H1 (cell line): ENCODE measurements at regions not wholly inside any gene's neighbourhood (a gene's known extent, or its start where the extent isn't known, plus 50 kb on each side); places are given as distances from the start of the nearest gene placed in this dataset.

Experiments used
- CTCF ChIA-PET: fragments of 300-600 bp; sonication (Branson Sonifier 250); formaldehyde crosslinking; loops from one replicate; lab custom pipeline; 2021; ENCODE audit not compliant: partially characterized antibody; lab: Charles Lee
- POLR2A ChIA-PET: fragments of 300-600 bp; sonication (Branson Sonifier 250); formaldehyde crosslinking; loops from one replicate; lab custom pipeline; 2021; ENCODE audit warnings: inconsistent platforms; ENCODE audit not compliant: partially characterized antibody; lab: Charles Lee
- DNase-seq, 2 experiments: peaks; one replicate each; pipeline versions ENCODE4 v3.0.0 to v3.0.0-alpha.2; 2010 to 2022; ENCODE audit warnings: low spot score in 2 of 2, low read depth in 1 of 2, mixed read lengths in 1 of 2
- FAIRE-seq: peaks from 2 replicates; lab custom pipeline; 2011; peaks lifted over from hg19 to GRCh38; lab: Jason Lieb, UNC
- H2AFZ ChIP-seq: 2 replicates; pipeline ENCODE4 v1.8.1; 2012; ENCODE audit warnings: low read length, inconsistent platforms
- H2AK5ac ChIP-seq: 2 replicates; pipeline ENCODE4 v1.6.1; 2013; ENCODE audit warnings: low read depth, low read length
- H2BK120ac ChIP-seq: replicated peaks from 2 replicates; pipeline ENCODE3; 2013; ENCODE audit warnings: low read depth, low read length, inconsistent platforms
- H2BK12ac ChIP-seq: 2 replicates; pipeline ENCODE4 v1.6.1; 2013; ENCODE audit warnings: low read depth, low read length
- H2BK15ac ChIP-seq: 2 replicates; pipeline ENCODE4 v1.6.1; 2013; ENCODE audit warnings: low read length
- H2BK20ac ChIP-seq: 2 replicates; pipeline ENCODE4 v1.6.1; 2013; ENCODE audit warnings: low read length
- H2BK5ac ChIP-seq: 2 replicates; pipeline ENCODE4 v1.6.1; 2013; ENCODE audit warnings: low read depth, low read length
- H3K14ac ChIP-seq: 2 replicates; pipeline ENCODE4 v1.6.1; 2013; ENCODE audit warnings: inconsistent platforms; ENCODE audit not compliant: insufficient read length
- H3K18ac ChIP-seq: 2 replicates; pipeline ENCODE4 v1.6.1; 2013; ENCODE audit warnings: low read length; ENCODE audit errors: extremely low read depth
- H3K23ac ChIP-seq: 2 replicates; pipeline ENCODE4 v1.6.1; 2013; ENCODE audit warnings: inconsistent platforms; ENCODE audit not compliant: insufficient read length
- H3K23me2 ChIP-seq: 2 replicates; pipeline ENCODE4 v1.6.1; 2013; ENCODE audit warnings: low read depth, low read length
- H3K27ac ChIP-seq: 2 replicates; pipeline ENCODE4 v1.6.1; 2011; ENCODE audit warnings: low read depth, low read length, inconsistent platforms
- H3K27me3 ChIP-seq, 4 experiments: replicated peaks in 1 of 4; 1 replicate in 1 of 4; 2 replicates in 3 of 4; pipeline versions ENCODE4 v1.6.1 to v1.8.1; 2011 to 2013; ENCODE audit warnings: low read length in 3 of 4, mild to moderate bottlenecking in 3 of 4, inconsistent platforms in 2 of 4, mixed read lengths in 2 of 4, moderate library complexity in 1 of 4; ENCODE audit not compliant: control insufficient read depth in 3 of 4, insufficient read depth in 3 of 4; ENCODE audit errors: extremely low read depth in 1 of 4
- H3K36me3 ChIP-seq, 4 experiments: 2 replicates each; pipeline versions ENCODE4 v1.6.1 to v1.8.1; 2011 to 2013; ENCODE audit warnings: mild to moderate bottlenecking in 4 of 4, low read length in 3 of 4, moderate library complexity in 2 of 4, control low read depth in 1 of 4, inconsistent platforms in 1 of 4; ENCODE audit not compliant: insufficient read depth in 4 of 4, control insufficient read depth in 2 of 4
- H3K4ac ChIP-seq: replicated peaks from 2 replicates; pipeline ENCODE3; 2013; ENCODE audit warnings: low read length, low read depth, mixed read lengths, inconsistent platforms; ENCODE audit not compliant: insufficient read length
- H3K4me1 ChIP-seq, 4 experiments: replicated peaks in 1 of 4; 1 replicate in 1 of 4; 2 replicates in 3 of 4; pipeline versions ENCODE4 v1.6.1 to v1.8.1; 2011 to 2013; ENCODE audit warnings: low read length in 3 of 4, inconsistent platforms in 2 of 4, mixed read lengths in 1 of 4; ENCODE audit not compliant: insufficient read depth in 4 of 4, control insufficient read depth in 3 of 4
- H3K4me2 ChIP-seq, 2 experiments: 2 replicates each; pipeline versions ENCODE4 v1.6.1 to v1.8.1; 2011 to 2013; ENCODE audit warnings: low read depth in 2 of 2, low read length in 2 of 2, control low read depth in 1 of 2, inconsistent platforms in 1 of 2, mild to moderate bottlenecking in 1 of 2; ENCODE audit not compliant: insufficient read depth in 1 of 2
- H3K4me3 ChIP-seq, 4 experiments: fragments of 200-600, 300-600 bp in 1 of 4; sonication (generic), shearing (Covaris generic), sonication (Bioruptor Twin) in 1 of 4; 2 replicates each; pipeline versions ENCODE4 v1.5.1 to v1.8.1; 2011 to 2016; ENCODE audit warnings: low read length in 4 of 4, low read depth in 3 of 4, control low read depth in 2 of 4, inconsistent platforms in 2 of 4, mild to moderate bottlenecking in 2 of 4, mixed read lengths in 1 of 4, moderate library complexity in 1 of 4; ENCODE audit not compliant: insufficient read depth in 2 of 4; ENCODE audit errors: extremely low read depth in 1 of 4
- H3K56ac ChIP-seq: replicated peaks from 2 replicates; pipeline ENCODE3; 2013; ENCODE audit warnings: low read depth, mild to moderate bottlenecking, mixed read lengths, low read length, inconsistent platforms; ENCODE audit not compliant: insufficient read length
- H3K79me1 ChIP-seq: 2 replicates; pipeline ENCODE4 v1.6.1; 2013; ENCODE audit warnings: low read depth, low read length, control low read depth
- H3K79me2 ChIP-seq, 2 experiments: 2 replicates each; pipeline versions ENCODE4 v1.6.1 to v1.8.1; 2012 to 2013; ENCODE audit warnings: low read length in 2 of 2, mild to moderate bottlenecking in 2 of 2, inconsistent platforms in 1 of 2; ENCODE audit not compliant: insufficient read depth in 2 of 2, control insufficient read depth in 1 of 2
- H3K9ac ChIP-seq, 4 experiments: replicated peaks in 1 of 4; 1 replicate in 1 of 4; 2 replicates in 3 of 4; pipeline versions ENCODE4 v1.6.1 to v1.8.1; 2011 to 2013; ENCODE audit warnings: low read depth in 3 of 4, low read length in 3 of 4, control low read depth in 2 of 4, mild to moderate bottlenecking in 2 of 4, moderate library complexity in 2 of 4, inconsistent platforms in 1 of 4; ENCODE audit errors: extremely low read depth in 1 of 4
- H3K9me3 ChIP-seq, 2 experiments: 2 replicates each; pipeline versions ENCODE4 v1.6.1 to v1.8.1; 2012 to 2013; ENCODE audit warnings: mild to moderate bottlenecking in 2 of 2, moderate library complexity in 2 of 2, control low read depth in 1 of 2, inconsistent platforms in 1 of 2, low read depth in 1 of 2, low read length in 1 of 2, mixed read lengths in 1 of 2; ENCODE audit not compliant: insufficient read depth in 2 of 2
- H4K20me1 ChIP-seq, 2 experiments: replicated peaks in 1 of 2; 2 replicates each; pipeline versions ENCODE3 to v1.8.1; 2011 to 2013; ENCODE audit warnings: inconsistent platforms in 2 of 2, low read length in 2 of 2, mild to moderate bottlenecking in 1 of 2; ENCODE audit not compliant: insufficient read depth in 2 of 2, control insufficient read depth in 1 of 2
- H4K5ac ChIP-seq: 2 replicates; pipeline ENCODE4 v1.6.1; 2013; ENCODE audit warnings: low read length, low read depth, mixed read lengths, inconsistent platforms; ENCODE audit not compliant: insufficient read length
- H4K8ac ChIP-seq: 2 replicates; pipeline ENCODE4 v1.8.0; 2013; ENCODE audit warnings: mild to moderate bottlenecking, moderate library complexity, low read length, inconsistent platforms; ENCODE audit not compliant: insufficient read depth; ENCODE audit errors: extremely low read depth
- H4K91ac ChIP-seq: replicated peaks from 2 replicates; pipeline ENCODE3; 2013; ENCODE audit warnings: low read length, mixed read lengths, inconsistent platforms; ENCODE audit not compliant: insufficient read length
- CBX5 ChIP-seq: fragments of 300-800, 300-1000 bp; sonication (generic); IDR thresholded peaks from 2 replicates; pipeline ENCODE4 v1.7.1; 2016; ENCODE audit warnings: antibody characterized with exemption, low read length, low read depth
- KDM5A ChIP-seq: fragments of 200-600 bp; IDR thresholded peaks from 2 replicates; pipeline ENCODE4 v1.7.1; 2012; ENCODE audit warnings: mild to moderate bottlenecking, low read length, inconsistent platforms, mixed read lengths
- POLR2AphosphoS5 ChIP-seq: IDR thresholded peaks from 2 replicates; pipeline ENCODE4 v1.6.1; 2011; ENCODE audit warnings: low read depth, low read length
- ZNF274 ChIP-seq: IDR thresholded peaks from 2 replicates; pipeline ENCODE4 v1.7.0; 2012; ENCODE audit warnings: low read length, borderline replicate concordance; ENCODE audit errors: extremely low read depth
- WGBS, 2 experiments: shearing (Covaris generic) in 1 of 2; methylation state at CpG; one replicate each; pipeline versions ENCODE4 v1.1.6 to v1.1.7; 2013 to 2015; ENCODE audit warnings: low lambda C conversion rate in 2 of 2, mixed read lengths in 2 of 2, inconsistent platforms in 1 of 2, low coverage in 1 of 2, missing lambda C conversion rate in 1 of 2; ENCODE audit not compliant: insufficient replicate concordance in 2 of 2, insufficient coverage in 1 of 2, insufficient read length in 1 of 2; ENCODE audit errors: extremely low coverage in 1 of 2, missing lambda C conversion rate in 1 of 2; 5-methylcytosine and 5-hydroxymethylcytosine counted together

DNA sequence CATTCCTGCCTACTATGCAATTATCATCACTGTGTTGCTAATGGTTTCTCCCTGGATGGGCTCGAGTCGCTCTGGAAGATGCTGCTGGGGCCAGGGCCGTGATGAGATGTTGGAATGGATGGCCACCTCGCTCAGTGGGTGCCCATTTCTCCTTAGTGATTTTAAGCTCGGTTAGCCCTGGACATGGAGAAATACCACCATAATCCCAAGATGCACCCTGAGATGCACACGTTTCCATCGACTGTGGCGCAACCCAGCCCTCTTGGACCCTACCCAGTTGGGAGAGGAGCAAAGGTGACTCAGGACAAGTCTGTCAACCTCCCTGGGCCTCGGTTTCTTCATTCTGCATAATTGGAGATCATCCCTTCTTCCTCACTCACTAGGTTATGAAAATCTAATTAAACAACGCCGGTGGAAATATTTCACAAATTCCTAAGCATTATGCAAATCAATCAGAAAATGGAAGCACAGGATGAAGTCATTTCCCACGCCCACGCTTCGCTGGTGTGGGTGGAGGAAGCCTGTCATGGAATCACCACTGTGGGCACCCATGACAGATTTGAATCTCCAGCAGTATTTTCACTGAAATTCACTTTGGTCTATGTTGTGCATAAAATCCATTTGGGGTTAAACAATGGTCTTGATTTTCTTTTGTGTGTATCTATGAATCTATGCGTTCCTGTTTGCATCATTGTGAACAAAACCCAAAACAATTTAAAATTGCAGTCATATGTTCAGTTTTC, 195.2 kb downstream of the AXIN2 start:
- no peaks in the 10 kb centered on the region for H3K36me3 ChIP-seq
- ChIA-PET CTCF (interaction anchor here (1.5 kb wide), 1 partner anchor 135 kb away, joined by 3 read pairs; no protein-coding TSS in a partner anchor), POLR2A (no interaction called here)
- no peak overlapping the region for H4K5ac ChIP-seq
- no peak overlapping the region for H3K9ac ChIP-seq
- H3K4ac ChIP-seq: no peak overlapping the region
- H2BK20ac ChIP-seq: no peak overlapping the region
- H2AFZ ChIP-seq: no peak overlapping the region
- no peaks in the 10 kb centered on the region for H3K27me3 ChIP-seq
- no peak overlapping the region for H3K56ac ChIP-seq
- no peak overlapping the region for H3K14ac ChIP-seq
- no peak overlapping the region for H2AK5ac ChIP-seq
- no peak overlapping the region; the same call in 1 of the 2 replicates for H4K8ac ChIP-seq
- H4K20me1 ChIP-seq: no peaks in the 10 kb centered on the region
- no peaks in the 10 kb centered on the region for H3K9me3 ChIP-seq
- H2BK120ac ChIP-seq: no peak overlapping the region
- no peak for DNase-seq
- no peaks in the 10 kb centered on the region for H3K4me1 ChIP-seq
- H3K4me3 ChIP-seq: no peak overlapping the region
- no peak overlapping the region for H4K91ac ChIP-seq
- H3K79me1 ChIP-seq: no peaks in the 10 kb centered on the region
- H3K4me2 ChIP-seq: no peak overlapping the region
- H3K23ac ChIP-seq: no peak overlapping the region
- H2BK12ac ChIP-seq: no peak overlapping the region
- FAIRE-seq: no peak
- no peak overlapping the region for H3K18ac ChIP-seq
- H3K27ac ChIP-seq: no peak overlapping the region
- H3K23me2 ChIP-seq: 0 out of 2 replicates have a peak, but pooled peaks cover 2% of the 10 kb centered on the region
- H2BK5ac ChIP-seq: no peak overlapping the region
- H3K79me2 ChIP-seq: no peaks in the 10 kb centered on the region
- TF ChIP-seq CBX5 (no peak), POLR2AphosphoS5 (no peak), KDM5A (no peak), ZNF274 (no peak)
- no peak overlapping the region for H2BK15ac ChIP-seq
- WGBS, 2 experiments: 88% methylated on average over 15 of the region's 15 CpGs; no CpG with 5 or more reads in 1 of the 2 experiments
